H9 (cell line): ENCODE measurements at regions not wholly inside any gene's neighbourhood (a gene's known extent, or its start where the extent isn't known, plus 50 kb on each side); places are given as distances from the start of the nearest gene placed in this dataset.
"Not testable (repeated sequence)": the region's sequence is repeated elsewhere in the genome, so short reads cannot be mapped to it uniquely, and the experiment has no call there.

ENCODE experiments used
- DNase-seq: peaks from one replicate; pipeline ENCODE4 v3.0.0-alpha.2; 2017
- H2AFZ ChIP-seq: one replicate; pipeline ENCODE4 v1.6.1; 2013; ENCODE audit warnings: mild to moderate bottlenecking, low read length, control low read depth, moderate library complexity
- H2AK5ac ChIP-seq: 2 replicates; pipeline ENCODE4 v1.6.1; 2013; ENCODE audit warnings: low read length, control low read depth, mixed read lengths; ENCODE audit not compliant: insufficient read length
- H2BK120ac ChIP-seq: one replicate; pipeline ENCODE4 v1.6.1; 2013; ENCODE audit warnings: low read depth, mild to moderate bottlenecking, low read length, control low read depth, inconsistent platforms; ENCODE audit not compliant: poor library complexity, severe bottlenecking
- H2BK12ac ChIP-seq: 2 replicates; pipeline ENCODE4 v1.6.1; 2013; ENCODE audit warnings: low read length, control low read depth, mixed read lengths, low read depth; ENCODE audit not compliant: insufficient read length
- H2BK15ac ChIP-seq: 2 replicates; pipeline ENCODE4 v1.6.1; 2013; ENCODE audit warnings: low read depth, low read length, control low read depth
- H2BK20ac ChIP-seq: one replicate; pipeline ENCODE4 v1.6.1; 2013; ENCODE audit warnings: low read depth, mild to moderate bottlenecking, low read length, control low read depth, inconsistent platforms; ENCODE audit not compliant: poor library complexity, severe bottlenecking
- H2BK5ac ChIP-seq: 2 replicates; pipeline ENCODE4 v1.6.1; 2013; ENCODE audit warnings: low read length, control low read depth, mixed read lengths; ENCODE audit not compliant: insufficient read length
- H3K14ac ChIP-seq: 2 replicates; pipeline ENCODE4 v1.6.1; 2013; ENCODE audit warnings: low read length, control low read depth; ENCODE audit not compliant: insufficient read depth
- H3K18ac ChIP-seq: 2 replicates; pipeline ENCODE4 v1.6.1; 2013; ENCODE audit warnings: low read depth, mild to moderate bottlenecking, mixed read lengths, low read length, control low read depth; ENCODE audit not compliant: insufficient read length
- H3K23ac ChIP-seq: 2 replicates; pipeline ENCODE4 v1.6.1; 2013; ENCODE audit warnings: low read length, control low read depth, mixed read lengths, low read depth; ENCODE audit not compliant: insufficient read length
- H3K23me2 ChIP-seq: 2 replicates; pipeline ENCODE4 v1.6.1; 2013; ENCODE audit warnings: low read depth, mild to moderate bottlenecking, mixed read lengths, low read length, control low read depth; ENCODE audit not compliant: insufficient read length, poor library complexity, severe bottlenecking
- H3K27ac ChIP-seq: 2 replicates; pipeline ENCODE4 v1.5.1; 2013; ENCODE audit warnings: low read length, control low read depth, mixed read lengths, low read depth; ENCODE audit not compliant: insufficient read length
- H3K27me3 ChIP-seq: 2 replicates; pipeline ENCODE4 v1.6.1; 2013; ENCODE audit warnings: low read length, control low read depth, inconsistent platforms; ENCODE audit not compliant: insufficient read depth
- H3K4ac ChIP-seq: 2 replicates; pipeline ENCODE4 v1.6.1; 2013; ENCODE audit warnings: low read depth, mild to moderate bottlenecking, control low read depth, inconsistent platforms, low read length, moderate library complexity
- H3K4me1 ChIP-seq: 2 replicates; pipeline ENCODE4 v1.6.1; 2013; ENCODE audit warnings: low read length, control low read depth, inconsistent platforms; ENCODE audit not compliant: insufficient read depth
- H3K4me2 ChIP-seq: 2 replicates; pipeline ENCODE4 v1.6.1; 2013; ENCODE audit warnings: low read length, control low read depth, mixed read lengths; ENCODE audit not compliant: insufficient read length, insufficient read depth
- H3K56ac ChIP-seq: 2 replicates; pipeline ENCODE4 v1.6.1; 2013; ENCODE audit warnings: low read depth, mild to moderate bottlenecking, mixed read lengths, low read length, control low read depth; ENCODE audit not compliant: insufficient read length
- H3K79me1 ChIP-seq: 2 replicates; pipeline ENCODE4 v1.6.1; 2013; ENCODE audit warnings: low read depth, mild to moderate bottlenecking, moderate library complexity, low read length, control low read depth, inconsistent platforms; ENCODE audit not compliant: insufficient read depth, poor library complexity, severe bottlenecking
- H3K79me2 ChIP-seq: 2 replicates; pipeline ENCODE4 v1.6.1; 2013; ENCODE audit warnings: low read length, control low read depth, inconsistent platforms; ENCODE audit not compliant: insufficient read depth
- H3K9ac ChIP-seq: 2 replicates; pipeline ENCODE4 v1.6.1; 2013; ENCODE audit warnings: low read length, control low read depth, mixed read lengths; ENCODE audit not compliant: insufficient read length; ENCODE audit errors: extremely low read depth
- H3K9me3 ChIP-seq: one replicate; pipeline ENCODE4 v1.6.1; 2013; ENCODE audit warnings: low read depth, low read length, inconsistent platforms; ENCODE audit not compliant: control insufficient read depth
- H3T11ph ChIP-seq: one replicate; pipeline ENCODE4 v1.6.1; 2013; ENCODE audit warnings: mild to moderate bottlenecking, low read length, control low read depth, inconsistent platforms
- H4K20me1 ChIP-seq: one replicate; pipeline ENCODE4 v1.6.1; 2013; ENCODE audit not compliant: control insufficient read depth, insufficient read length, insufficient read depth
- H4K5ac ChIP-seq: 2 replicates; pipeline ENCODE4 v1.6.1; 2013; ENCODE audit warnings: low read depth, mild to moderate bottlenecking, mixed read lengths, low read length, control low read depth; ENCODE audit not compliant: insufficient read length
- H4K8ac ChIP-seq: replicated peaks from 2 replicates; pipeline ENCODE4 v1.6.1; 2013; ENCODE audit warnings: low read length, control low read depth, mixed read lengths, low read depth; ENCODE audit not compliant: insufficient read length
- H4K91ac ChIP-seq: 2 replicates; pipeline ENCODE4 v1.6.1; 2013; ENCODE audit warnings: low read depth, mild to moderate bottlenecking, moderate library complexity, mixed read lengths, low read length, control low read depth; ENCODE audit not compliant: insufficient read length
- H3K27ac Mint-ChIP-seq, 3 experiments: 2 replicates in 2 of 3; 3 replicates in 1 of 3; pipeline ENCODE4 v1.8.0; 2020 to 2021; ENCODE audit warnings: mixed read lengths in 3 of 3, mild to moderate bottlenecking in 1 of 3, moderate library complexity in 1 of 3
- H3K27me3 Mint-ChIP-seq: 2 replicates; pipeline ENCODE4 v1.8.0; 2021; ENCODE audit warnings: low read depth, mild to moderate bottlenecking, moderate library complexity, mixed read lengths
- H3K36me3 Mint-ChIP-seq, 3 experiments: 2 replicates in 2 of 3; 3 replicates in 1 of 3; pipeline ENCODE4 v1.8.0; 2020 to 2021; ENCODE audit warnings: low read depth in 3 of 3, mixed read lengths in 3 of 3; ENCODE audit not compliant: insufficient read depth in 1 of 3
- H3K4me1 Mint-ChIP-seq, 2 experiments: 2 replicates each; pipeline ENCODE4 v1.8.0; 2020; ENCODE audit warnings: mixed read lengths in 2 of 2
- H3K4me3 Mint-ChIP-seq, 2 experiments: 2 replicates in 1 of 2; 3 replicates in 1 of 2; pipeline ENCODE4 v1.8.0; 2020 to 2021; ENCODE audit warnings: mild to moderate bottlenecking in 2 of 2, mixed read lengths in 2 of 2, moderate library complexity in 1 of 2
- H3K9me3 Mint-ChIP-seq, 2 experiments: 2 replicates in 1 of 2; 3 replicates in 1 of 2; pipeline ENCODE4 v1.8.0; 2020; ENCODE audit warnings: mild to moderate bottlenecking in 2 of 2, mixed read lengths in 2 of 2, moderate library complexity in 1 of 2
- CTCF ChIP-seq: fragments of 200-600 bp; sonication (generic); conservative IDR thresholded peaks from 3 replicates; pipeline ENCODE4 v1.8.0; 2021; ENCODE audit warnings: antibody characterized with exemption, mild to moderate bottlenecking
- WGBS: extraction: QIAGEN DNeasy Blood & Tissue Kit; methylation state at CpG from one replicate; pipeline ENCODE4 v1.1.7; 2013; ENCODE audit warnings: missing lambda C conversion rate, low lambda C conversion rate, mixed read lengths; ENCODE audit not compliant: insufficient read length; ENCODE audit errors: extremely low coverage; 5-methylcytosine and 5-hydroxymethylcytosine counted together

GRCh38 chr15:77897896-77898406 is 179.6 kb downstream of the TBC1D2B start:
- Histone ChIP-seq H2BK12ac (no peak overlapping the region), H3K79me2 (no peaks in the 10 kb centered on the region), H3K23me2 (no peaks in the 10 kb centered on the region), H3K14ac (no peak overlapping the region), H3T11ph (no peak overlapping the region), H2AFZ (no peak overlapping the region), H4K8ac (no peak overlapping the region), H3K4ac (no peak overlapping the region), H2BK120ac (no peak overlapping the region), H2BK5ac (no peak overlapping the region), H3K18ac (no peak overlapping the region), H3K79me1 (no peaks in the 10 kb centered on the region), H3K23ac (no peak overlapping the region), H3K27me3 (no peaks in the 10 kb centered on the region), H4K91ac (no peak overlapping the region), H2AK5ac (no peak overlapping the region), H2BK15ac (no peak overlapping the region), H3K27ac (no peak overlapping the region), H4K5ac (no peak overlapping the region), H3K9ac (no peak overlapping the region), H3K56ac (no peak overlapping the region), H4K20me1 (no peaks in the 10 kb centered on the region), H2BK20ac (no peak overlapping the region), H3K9me3 (no peaks in the 10 kb centered on the region), H3K4me2 (no peak overlapping the region), H3K4me1 (no peaks in the 10 kb centered on the region)
- no peaks in the 10 kb centered on the region for H3K36me3 Mint-ChIP-seq
- no peak overlapping the region for H3K27ac Mint-ChIP-seq
- no peak for DNase-seq
- H3K4me3 Mint-ChIP-seq, result no peak overlapping the region
- H3K9me3 Mint-ChIP-seq, result no peaks in the 10 kb centered on the region; a peak in 1 of 5 replicates
- TF ChIP-seq CTCF, result no peak
- no peaks in the 10 kb centered on the region; the same call in 1 of the 2 replicates for H3K27me3 Mint-ChIP-seq
- peaks cover 0 to 4% of the 10 kb centered on the region in 2 experiments; a peak in 1 of 4 replicates for H3K4me1 Mint-ChIP-seq
- WGBS, result no CpG with 5 or more reads among the region's 12 CpGs

- H2BK20ac ChIP-seq, H3K4ac ChIP-seq, H2AK5ac ChIP-seq, H3K4me1 Mint-ChIP-seq, H3K27ac Mint-ChIP-seq, H4K8ac ChIP-seq, H3K27me3 ChIP-seq, H4K91ac ChIP-seq, H3K79me1 ChIP-seq, H3K4me2 ChIP-seq, H3K23me2 ChIP-seq, H3K27ac ChIP-seq, H3K18ac ChIP-seq, H3K79me2 ChIP-seq, H3K23ac ChIP-seq, H2BK12ac ChIP-seq, H3K14ac ChIP-seq, H2BK15ac ChIP-seq, H3K56ac ChIP-seq, H4K5ac ChIP-seq, DNase-seq, H3K9me3 Mint-ChIP-seq, H2BK5ac ChIP-seq, H4K20me1 ChIP-seq, H3K4me3 Mint-ChIP-seq, H3K9me3 ChIP-seq, H3K4me1 ChIP-seq, H2AFZ ChIP-seq, H3K36me3 Mint-ChIP-seq, H3T11ph ChIP-seq, H3K9ac ChIP-seq, H3K27me3 Mint-ChIP-seq, H2BK120ac ChIP-seq: not testable (repeated sequence)
- no CpG with 5 or more reads among the region's 37 CpGs for WGBS
These were observed 180.2 kb downstream of the TBC1D2B start for GRCh38 chr15:77897113-77897895.
